ENCODE measurements at regions not wholly inside any gene's neighbourhood (a gene's known extent, or its start where the extent isn't known, plus 50 kb on each side); places are given as distances from the start of the nearest gene placed in this dataset.

DNA sequence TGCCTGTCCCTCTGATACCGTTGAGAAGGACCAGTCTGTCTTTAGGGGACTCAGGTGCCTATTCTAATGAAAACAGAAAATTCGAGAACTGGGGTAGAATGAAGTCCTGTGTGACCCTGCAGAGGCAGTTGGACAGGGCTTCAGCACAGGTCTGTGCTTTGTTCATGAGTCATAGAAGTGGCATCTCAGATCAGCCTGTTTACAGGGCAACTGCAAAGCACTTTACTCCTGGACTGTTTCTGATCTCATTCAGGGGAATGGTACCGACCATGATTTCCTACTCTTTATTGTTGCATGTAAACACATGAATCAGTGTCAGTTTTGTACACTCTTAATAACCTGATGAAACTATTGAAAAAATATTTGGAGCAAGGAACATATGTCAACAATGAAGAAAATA lies 1517.0 kb downstream of the AACS start:
- Histone ChIP-seq H3K36me3 (ENCODE audit: control insufficient read depth, insufficient read depth, low read length) (no peaks in the 10 kb centered on the region), H3K27me3 (ENCODE audit: control insufficient read depth, insufficient read depth, low read length) (no peaks in the 10 kb centered on the region), H3K4me3 (ENCODE audit: low read length) (no peak overlapping the region), H3K9ac (ENCODE audit: low read length) (no peak overlapping the region), H3K27ac (ENCODE audit: low read depth, low read length) (no peak overlapping the region), H3K4me1 (ENCODE audit: control insufficient read depth, insufficient read depth, low read length) (no peaks in the 10 kb centered on the region)

DNA sequence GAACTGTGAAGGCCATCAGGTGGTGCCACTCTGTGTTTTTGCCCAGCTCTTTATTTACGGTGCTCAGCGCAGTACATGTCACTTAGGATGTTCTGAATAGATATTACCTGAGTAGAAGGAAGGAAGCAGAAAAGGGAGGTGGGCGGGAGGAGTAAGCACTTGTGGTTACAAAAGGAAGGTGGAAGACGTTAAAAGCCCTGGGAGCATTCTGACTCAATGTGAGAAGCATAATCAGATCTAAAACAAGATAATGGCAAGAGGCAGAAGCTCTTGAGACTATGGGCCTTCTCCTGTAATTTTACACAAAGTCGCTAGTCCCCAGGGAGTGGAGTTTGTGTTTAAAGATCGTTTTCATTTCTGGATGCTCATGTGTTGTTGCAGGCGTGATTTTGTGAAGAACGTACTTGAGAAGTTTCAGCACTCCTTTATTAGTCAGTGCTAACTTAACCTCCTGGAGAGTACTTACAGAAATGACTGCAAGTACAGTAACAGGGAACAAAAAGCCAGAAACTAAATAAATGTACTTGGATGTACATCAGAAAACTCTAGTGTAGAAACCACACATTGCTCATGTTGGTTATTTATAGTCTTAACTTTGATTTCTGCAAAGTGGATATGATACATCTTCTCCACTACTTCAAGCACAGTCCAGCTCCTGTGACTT lies 1523.5 kb downstream of the AACS start:
- Histone ChIP-seq H3K36me3 (ENCODE audit: control insufficient read depth, insufficient read depth, low read length) (no peaks in the 10 kb centered on the region), H3K27me3 (ENCODE audit: control insufficient read depth, insufficient read depth, low read length) (no peaks in the 10 kb centered on the region), H3K4me1 (ENCODE audit: control insufficient read depth, insufficient read depth, low read length) (no peaks in the 10 kb centered on the region), H3K27ac (ENCODE audit: low read depth, low read length) (no peak overlapping the region), H3K9ac (ENCODE audit: low read length) (no peak overlapping the region), H3K4me3 (ENCODE audit: low read length) (no peak overlapping the region)

DNA sequence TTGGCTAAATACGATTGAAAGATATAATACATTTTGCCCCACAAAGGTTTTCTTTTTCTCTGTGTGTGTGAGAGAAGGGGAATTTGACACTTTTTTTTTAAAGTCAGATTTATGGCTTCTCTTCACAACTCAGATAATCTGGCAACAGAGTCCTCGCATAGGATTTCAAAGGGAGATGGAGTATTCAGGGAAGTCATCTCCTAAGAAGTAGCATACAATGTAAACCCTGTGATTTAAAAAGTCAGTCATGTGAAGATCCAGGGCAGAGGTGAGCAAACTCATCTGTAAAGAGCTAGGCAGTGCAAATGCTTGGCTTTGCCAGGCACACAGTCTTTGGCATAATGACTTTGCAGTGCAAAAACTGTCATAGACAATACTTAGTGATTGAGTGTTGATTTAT lies 1526.3 kb downstream of the AACS start:
- Histone ChIP-seq H3K36me3 (ENCODE audit: control insufficient read depth, insufficient read depth, low read length) (no peaks in the 10 kb centered on the region), H3K4me1 (ENCODE audit: control insufficient read depth, insufficient read depth, low read length) (no peaks in the 10 kb centered on the region), H3K27me3 (ENCODE audit: control insufficient read depth, insufficient read depth, low read length) (no peaks in the 10 kb centered on the region), H3K27ac (ENCODE audit: low read depth, low read length) (no peak overlapping the region), H3K9ac (ENCODE audit: low read length) (no peak overlapping the region), H3K4me3 (ENCODE audit: low read length) (no peak overlapping the region)

DNA sequence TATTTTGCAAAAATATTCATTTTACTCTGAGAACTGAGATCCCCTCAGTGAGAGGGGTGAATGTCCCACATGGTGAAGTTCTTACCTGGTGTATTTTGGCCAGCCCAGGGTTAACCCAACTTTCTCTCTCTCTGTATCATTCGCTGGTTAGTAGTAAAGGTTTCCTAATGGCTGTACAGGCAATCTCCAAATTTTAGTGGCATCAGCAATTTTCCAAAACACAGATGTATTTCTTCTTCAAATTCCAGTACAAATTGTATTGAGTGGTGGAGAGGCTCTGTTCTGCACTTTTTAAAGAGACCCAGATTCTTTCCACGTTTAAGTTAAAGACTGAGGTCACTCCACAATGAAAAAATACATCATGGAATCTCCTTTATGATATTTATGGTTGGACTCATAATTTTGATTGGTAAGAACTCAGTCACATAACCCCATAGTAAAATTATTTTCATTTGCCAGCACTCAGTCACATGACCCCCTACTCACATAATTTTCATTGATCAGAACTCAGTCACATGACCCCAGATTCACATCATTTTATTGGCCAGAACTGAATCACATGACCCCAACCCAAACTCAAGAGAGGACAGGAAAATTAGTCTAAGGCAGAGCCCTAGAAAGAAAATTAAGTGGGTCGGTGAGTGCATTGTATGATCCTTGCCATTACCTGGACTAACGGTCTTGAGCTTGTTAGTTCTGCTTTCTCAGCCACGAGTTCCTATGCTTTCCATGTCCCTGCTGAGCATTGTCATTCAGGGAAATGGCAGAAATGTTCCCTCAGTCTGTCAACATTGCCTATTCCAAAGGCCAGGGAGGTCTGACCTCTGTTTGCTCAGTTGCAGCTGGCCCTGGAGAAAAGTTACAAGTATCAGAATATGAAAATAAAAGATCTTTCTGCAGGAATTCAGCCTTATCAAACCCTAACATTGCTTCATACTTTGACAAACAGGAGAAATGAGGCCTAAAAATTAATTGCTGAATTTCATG lies 1536.2 kb downstream of the AACS start:
- Histone ChIP-seq H3K36me3 (ENCODE audit: control insufficient read depth, insufficient read depth, low read length) (no peaks in the 10 kb centered on the region), H3K27ac (ENCODE audit: low read depth, low read length) (no peak overlapping the region), H3K9ac (ENCODE audit: low read length) (no peak overlapping the region), H3K4me1 (ENCODE audit: control insufficient read depth, insufficient read depth, low read length) (no peaks in the 10 kb centered on the region), H3K4me3 (ENCODE audit: low read length) (no peak overlapping the region), H3K27me3 (ENCODE audit: control insufficient read depth, insufficient read depth, low read length) (no peaks in the 10 kb centered on the region)

DNA sequence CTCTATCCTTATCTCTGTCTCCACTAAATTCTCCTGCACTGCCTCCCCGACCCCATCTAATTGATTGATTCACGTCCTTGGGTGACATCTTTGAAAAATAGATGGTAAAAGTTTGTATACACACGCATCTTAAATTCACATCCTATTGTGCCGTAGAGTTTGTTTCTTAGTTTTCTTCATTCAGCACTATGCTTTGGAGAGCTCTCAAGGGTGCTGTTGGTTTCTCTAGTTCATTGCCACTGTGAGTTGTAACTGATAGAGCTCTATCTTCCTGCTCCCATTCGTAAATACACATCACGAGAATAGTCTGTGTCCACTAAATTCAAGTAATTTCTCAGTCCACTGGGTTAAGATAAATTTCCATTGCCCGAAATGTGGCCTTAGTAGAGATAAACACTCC lies 1537.4 kb downstream of the AACS start:
- H3K9ac ChIP-seq (ENCODE audit: low read length) = no peak overlapping the region
- no peaks in the 10 kb centered on the region for H3K27me3 ChIP-seq (ENCODE audit: control insufficient read depth, insufficient read depth, low read length)
- no peak overlapping the region for H3K27ac ChIP-seq (ENCODE audit: low read depth, low read length)
- no peak overlapping the region for H3K4me3 ChIP-seq (ENCODE audit: low read length)
- no peaks in the 10 kb centered on the region for H3K36me3 ChIP-seq (ENCODE audit: control insufficient read depth, insufficient read depth, low read length)
- H3K4me1 ChIP-seq (ENCODE audit: control insufficient read depth, insufficient read depth, low read length) = no peaks in the 10 kb centered on the region

DNA sequence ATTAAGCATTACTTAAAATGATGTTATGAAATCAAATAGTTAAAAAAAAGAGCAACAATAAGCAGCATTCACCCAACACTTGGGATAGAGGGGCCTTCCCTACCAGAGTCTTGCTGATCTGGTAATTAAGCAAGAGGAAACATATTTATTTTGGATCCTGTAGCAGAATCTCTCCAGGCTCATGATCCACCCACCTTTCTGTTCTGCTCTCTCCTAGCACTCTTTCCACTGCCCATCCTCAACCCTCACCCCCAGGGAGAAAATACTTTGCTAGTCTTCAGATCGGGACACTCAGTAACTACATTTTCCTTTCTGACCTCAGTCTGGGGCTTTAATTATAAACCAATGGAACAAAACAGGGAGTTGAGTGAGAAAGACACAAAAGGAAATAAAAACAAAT lies 1541.9 kb downstream of the AACS start:
- H3K36me3 ChIP-seq (ENCODE audit: control insufficient read depth, insufficient read depth, low read length) = no peaks in the 10 kb centered on the region
- no peak overlapping the region for H3K27ac ChIP-seq (ENCODE audit: low read depth, low read length)
- no peak overlapping the region for H3K4me3 ChIP-seq (ENCODE audit: low read length)
- no peaks in the 10 kb centered on the region for H3K27me3 ChIP-seq (ENCODE audit: control insufficient read depth, insufficient read depth, low read length)
- H3K9ac ChIP-seq (ENCODE audit: low read length) = no peak overlapping the region
- H3K4me1 ChIP-seq (ENCODE audit: control insufficient read depth, insufficient read depth, low read length) = no peaks in the 10 kb centered on the region

DNA sequence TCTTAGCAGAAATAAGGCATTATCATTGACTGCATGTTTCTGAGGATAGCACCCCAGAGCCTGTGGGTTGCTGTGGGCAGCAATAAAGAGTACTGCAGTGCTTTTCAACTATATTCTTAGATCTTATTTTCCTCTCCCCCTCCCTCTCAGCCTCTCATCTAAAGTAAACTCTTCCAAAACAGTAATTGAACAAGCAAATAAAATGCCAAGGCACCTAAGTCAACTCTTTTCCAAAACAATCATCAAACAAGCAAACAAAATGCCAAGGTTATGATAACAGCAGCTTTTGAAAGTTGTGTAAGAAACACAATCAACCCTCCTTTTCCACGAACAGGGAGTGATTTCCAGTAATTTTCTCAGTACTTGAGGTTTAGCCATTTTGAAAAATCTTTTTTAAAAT lies 1542.6 kb downstream of the AACS start:
- Histone ChIP-seq H3K4me1 (ENCODE audit: control insufficient read depth, insufficient read depth, low read length) (no peaks in the 10 kb centered on the region), H3K9ac (ENCODE audit: low read length) (no peak overlapping the region), H3K4me3 (ENCODE audit: low read length) (no peak overlapping the region), H3K36me3 (ENCODE audit: control insufficient read depth, insufficient read depth, low read length) (no peaks in the 10 kb centered on the region), H3K27ac (ENCODE audit: low read depth, low read length) (no peak overlapping the region), H3K27me3 (ENCODE audit: control insufficient read depth, insufficient read depth, low read length) (no peaks in the 10 kb centered on the region)

DNA sequence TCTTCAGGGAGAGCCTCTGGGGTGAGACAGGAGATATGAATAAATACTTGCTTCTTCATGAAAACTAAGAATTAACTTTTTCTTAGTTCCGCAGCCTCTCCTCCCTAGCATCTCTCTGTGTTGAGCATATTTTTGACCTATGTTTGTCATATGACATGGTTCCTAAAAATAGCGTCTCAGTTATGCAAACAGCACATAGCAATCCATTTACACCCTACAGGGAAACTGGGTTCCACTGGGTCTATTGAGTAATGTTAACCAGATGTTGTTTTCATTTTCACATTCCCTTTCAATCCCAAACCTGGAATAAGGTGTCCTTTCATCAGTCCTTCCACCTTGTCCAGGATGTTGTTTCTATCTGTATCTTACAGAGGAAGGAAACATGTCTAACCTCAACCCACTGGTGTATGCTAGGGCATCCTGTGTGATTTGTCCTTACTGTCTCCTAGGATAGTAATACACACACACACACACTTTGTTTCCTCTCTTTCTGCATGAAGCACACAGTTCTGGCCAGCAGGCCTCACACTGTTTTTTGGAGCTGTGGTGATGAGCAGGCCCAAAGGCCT lies 1543.5 kb downstream of the AACS start:
- no peaks in the 10 kb centered on the region for H3K27me3 ChIP-seq (ENCODE audit: control insufficient read depth, insufficient read depth, low read length)
- H3K9ac ChIP-seq (ENCODE audit: low read length) = no peak overlapping the region
- H3K36me3 ChIP-seq (ENCODE audit: control insufficient read depth, insufficient read depth, low read length) = no peaks in the 10 kb centered on the region
- H3K4me1 ChIP-seq (ENCODE audit: control insufficient read depth, insufficient read depth, low read length) = no peaks in the 10 kb centered on the region
- no peak overlapping the region for H3K27ac ChIP-seq (ENCODE audit: low read depth, low read length)
- no peak overlapping the region for H3K4me3 ChIP-seq (ENCODE audit: low read length)

DNA sequence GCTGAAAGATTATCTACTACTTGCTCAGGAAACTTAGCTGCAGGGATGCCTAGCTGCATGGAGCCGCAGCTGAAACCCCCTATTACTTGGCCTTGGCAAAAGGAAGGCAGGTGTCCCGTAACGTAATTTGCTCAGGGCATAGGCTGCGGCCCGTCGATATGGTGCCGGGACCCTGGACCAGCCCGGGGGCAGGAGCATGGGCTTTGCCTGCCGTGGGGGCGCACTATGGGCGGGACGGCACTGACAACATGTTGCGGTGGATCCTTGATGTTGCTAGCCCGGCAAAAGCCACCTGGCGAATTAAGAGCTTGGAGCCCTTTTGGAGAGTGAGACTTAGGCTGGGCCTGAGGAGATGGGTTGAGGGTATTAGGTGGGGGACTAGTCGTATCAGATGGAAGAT lies 1551.2 kb downstream of the AACS start:
- H3K36me3 ChIP-seq (ENCODE audit: control insufficient read depth, insufficient read depth, low read length) = no peaks in the 10 kb centered on the region

DNA sequence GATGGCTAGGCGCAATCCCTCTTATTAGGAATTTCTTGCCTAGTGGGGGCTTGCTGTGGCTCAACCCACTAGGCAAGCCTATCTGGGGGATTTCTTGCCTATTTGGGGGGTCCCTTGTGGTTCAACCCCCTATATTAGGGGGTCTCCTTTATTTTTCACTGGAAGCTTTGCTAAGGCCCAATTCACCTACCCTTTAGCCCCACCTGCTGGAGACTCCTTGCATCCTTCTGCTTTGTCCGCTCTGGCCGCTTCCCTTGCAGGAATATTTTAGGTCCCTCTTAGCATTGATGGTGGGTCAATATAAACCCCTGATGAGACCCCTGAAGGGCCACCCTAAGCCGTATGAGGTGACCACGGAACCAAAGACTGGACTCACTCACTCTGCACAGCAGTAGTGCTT lies 1552.1 kb downstream of the AACS start:
- H3K4me1 ChIP-seq (ENCODE audit: control insufficient read depth, insufficient read depth, low read length) = no peaks in the 10 kb centered on the region
- no peak overlapping the region for H3K27ac ChIP-seq (ENCODE audit: low read depth, low read length)
- no peak overlapping the region for H3K9ac ChIP-seq (ENCODE audit: low read length)
- H3K36me3 ChIP-seq (ENCODE audit: control insufficient read depth, insufficient read depth, low read length) = no peaks in the 10 kb centered on the region
- H3K4me3 ChIP-seq (ENCODE audit: low read length) = no peak overlapping the region
- H3K27me3 ChIP-seq (ENCODE audit: control insufficient read depth, insufficient read depth, low read length) = no peaks in the 10 kb centered on the region

More for the DNA sequence above, 1551.2 kb downstream of the AACS start:
- Histone ChIP-seq H3K27ac (ENCODE audit: low read depth, low read length) (no peak overlapping the region), H3K27me3 (ENCODE audit: control insufficient read depth, insufficient read depth, low read length) (no peaks in the 10 kb centered on the region), H3K4me3 (ENCODE audit: low read length) (no peak overlapping the region), H3K9ac (ENCODE audit: low read length) (no peak overlapping the region), H3K4me1 (ENCODE audit: control insufficient read depth, insufficient read depth, low read length) (no peaks in the 10 kb centered on the region)

DNA sequence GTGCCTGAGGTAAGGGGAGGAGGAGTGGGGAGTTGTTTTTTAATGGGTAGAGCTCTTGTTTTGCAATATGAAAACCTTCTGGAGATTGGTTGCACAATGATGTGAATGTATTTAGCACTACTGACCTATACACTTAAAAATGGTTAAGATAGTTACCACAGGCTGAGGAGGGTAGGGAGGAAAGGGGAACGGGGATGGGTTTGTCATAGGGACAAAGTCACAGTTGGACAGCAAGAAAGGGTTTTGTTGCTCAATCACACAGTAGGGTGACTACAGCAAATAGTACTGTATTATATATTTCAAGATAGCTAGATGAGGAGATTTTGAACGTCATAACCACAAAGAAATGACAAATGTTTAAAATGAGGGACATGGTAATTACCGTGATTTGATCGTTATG lies 1562.4 kb downstream of the AACS start:
- Histone ChIP-seq H3K4me3 (ENCODE audit: low read length) (no peak overlapping the region), H3K4me1 (ENCODE audit: control insufficient read depth, insufficient read depth, low read length) (no peaks in the 10 kb centered on the region)

DNA sequence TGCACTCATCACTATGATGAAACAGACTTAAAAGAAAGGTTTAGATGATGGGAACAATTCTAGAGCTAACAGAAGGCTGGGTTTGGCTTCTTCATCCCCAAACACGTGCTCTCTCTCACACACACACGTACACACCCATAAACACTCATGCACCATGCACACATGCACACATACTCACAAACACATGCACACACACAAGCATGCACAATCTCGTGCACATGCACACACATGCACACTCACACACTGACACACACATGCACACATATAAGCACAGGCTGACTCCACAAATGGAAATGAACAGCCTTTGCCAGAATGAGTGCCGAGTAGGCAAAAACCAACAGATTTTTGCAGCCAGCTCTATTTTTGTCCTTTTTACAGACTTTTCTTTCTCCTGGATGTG lies 1571.6 kb downstream of the AACS start:
- Histone ChIP-seq H3K9ac (ENCODE audit: low read length) (no peak overlapping the region), H3K4me1 (ENCODE audit: control insufficient read depth, insufficient read depth, low read length) (no peaks in the 10 kb centered on the region), H3K27me3 (ENCODE audit: control insufficient read depth, insufficient read depth, low read length) (no peaks in the 10 kb centered on the region), H3K4me3 (ENCODE audit: low read length) (no peak overlapping the region), H3K27ac (ENCODE audit: low read depth, low read length) (no peak overlapping the region), H3K36me3 (ENCODE audit: control insufficient read depth, insufficient read depth, low read length) (no peaks in the 10 kb centered on the region)

More for the DNA sequence above, 1562.4 kb downstream of the AACS start:
- H3K36me3 ChIP-seq (ENCODE audit: control insufficient read depth, insufficient read depth, low read length) = no peaks in the 10 kb centered on the region
- no peak overlapping the region for H3K9ac ChIP-seq (ENCODE audit: low read length)
- H3K27me3 ChIP-seq (ENCODE audit: control insufficient read depth, insufficient read depth, low read length) = no peaks in the 10 kb centered on the region
- H3K27ac ChIP-seq (ENCODE audit: low read depth, low read length) = no peak overlapping the region

Measured in rectal smooth muscle tissue (tissue), 1 donor.